GM23338 (cell line): ENCODE measurements at regions not wholly inside any gene's neighbourhood (a gene's known extent, or its start where the extent isn't known, plus 50 kb on each side); places are given as distances from the start of the nearest gene placed in this dataset.

Experiments
- CTCF ChIP-seq, 2 experiments: fragments of 200-600 bp in 1 of 2; sonication (generic) in 1 of 2; conservative IDR thresholded peaks; 2 replicates each; pipeline versions ENCODE4 v1.5.1 to v1.6.1; 2016 to 2017; ENCODE audit warnings: antibody characterized with exemption in 2 of 2, low read depth in 2 of 2, mild to moderate bottlenecking in 2 of 2, moderate library complexity in 1 of 2
- EZH2 ChIP-seq: fragments of 200-600 bp; sonication (generic); IDR thresholded peaks from one replicate; pipeline ENCODE4 v1.8.0; 2017; ENCODE audit warnings: antibody characterized with exemption, mild to moderate bottlenecking, low read depth; ENCODE audit not compliant: unreplicated experiment
- EZH2phosphoT487 ChIP-seq: fragments of 200-600 bp; sonication (generic); IDR thresholded peaks from one replicate; pipeline ENCODE4 v1.8.1; 2018; ENCODE audit warnings: antibody characterized with exemption; ENCODE audit not compliant: unreplicated experiment
- JUNB ChIP-seq: IDR thresholded peaks from one replicate; pipeline ENCODE4 v1.6.1; 2016; ENCODE audit warnings: antibody characterized with exemption; ENCODE audit not compliant: unreplicated experiment
- NANOG ChIP-seq: IDR thresholded peaks from 2 replicates; pipeline ENCODE4 v1.6.1; 2016; ENCODE audit warnings: antibody characterized with exemption, borderline replicate concordance
- POLR2AphosphoS5 ChIP-seq: IDR thresholded peaks from 2 replicates; pipeline ENCODE4 v1.6.1; 2016; ENCODE audit warnings: antibody characterized with exemption, low read depth
- ZNF331 ChIP-seq: fragments of 250-450 bp; sonication (Bioruptor Pico); IDR thresholded peaks from 2 replicates; pipeline ENCODE4 v1.5.0; 2020; ENCODE audit warnings: low read depth, mild to moderate bottlenecking, moderate library complexity
- TF ChIP-seq, protein P1 (sequence below): IDR thresholded peaks from 2 replicates; pipeline ENCODE4 v1.6.1; 2016; ENCODE audit warnings: antibody characterized with exemption
- TF ChIP-seq, protein P2 (sequence below): IDR thresholded peaks from one replicate; pipeline ENCODE4 v1.6.1; 2018; ENCODE audit warnings: antibody characterized with exemption; ENCODE audit not compliant: unreplicated experiment

DNA sequence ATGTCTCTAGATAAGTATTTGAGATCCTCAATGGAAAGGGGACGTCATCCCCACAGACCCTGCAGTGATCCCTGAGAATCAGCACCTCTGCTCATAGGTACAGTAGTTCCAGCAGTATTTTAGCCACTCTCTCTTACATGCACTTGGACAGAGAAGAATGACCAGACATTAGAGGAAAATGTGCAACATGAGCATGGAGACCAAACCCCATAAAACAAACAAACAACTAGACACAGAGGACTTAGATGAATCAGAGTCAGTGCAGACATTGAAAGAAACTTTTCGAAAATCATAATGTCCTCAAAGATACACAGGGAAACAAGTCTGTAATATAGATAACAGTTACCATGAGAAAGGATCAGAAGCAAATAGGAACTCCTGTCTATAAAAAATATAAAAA is 108.2 kb downstream of the LYPLAL1 start:
- TF ChIP-seq CTCF (conservative IDR thresholded peaks at IDR 0.05; ENCODE audit: low read depth in 2 of 2) (no peak), POLR2AphosphoS5 (no peak), JUNB (no peak), EZH2phosphoT487 (no peak), EZH2 (no peak), ZNF331 (CRISPR knock-in tag) (no peak), NANOG (no peak)
- TF ChIP-seq, protein P1, sequence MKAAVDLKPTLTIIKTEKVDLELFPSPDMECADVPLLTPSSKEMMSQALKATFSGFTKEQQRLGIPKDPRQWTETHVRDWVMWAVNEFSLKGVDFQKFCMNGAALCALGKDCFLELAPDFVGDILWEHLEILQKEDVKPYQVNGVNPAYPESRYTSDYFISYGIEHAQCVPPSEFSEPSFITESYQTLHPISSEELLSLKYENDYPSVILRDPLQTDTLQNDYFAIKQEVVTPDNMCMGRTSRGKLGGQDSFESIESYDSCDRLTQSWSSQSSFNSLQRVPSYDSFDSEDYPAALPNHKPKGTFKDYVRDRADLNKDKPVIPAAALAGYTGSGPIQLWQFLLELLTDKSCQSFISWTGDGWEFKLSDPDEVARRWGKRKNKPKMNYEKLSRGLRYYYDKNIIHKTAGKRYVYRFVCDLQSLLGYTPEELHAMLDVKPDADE, result no peak
- TF ChIP-seq, protein P2, sequence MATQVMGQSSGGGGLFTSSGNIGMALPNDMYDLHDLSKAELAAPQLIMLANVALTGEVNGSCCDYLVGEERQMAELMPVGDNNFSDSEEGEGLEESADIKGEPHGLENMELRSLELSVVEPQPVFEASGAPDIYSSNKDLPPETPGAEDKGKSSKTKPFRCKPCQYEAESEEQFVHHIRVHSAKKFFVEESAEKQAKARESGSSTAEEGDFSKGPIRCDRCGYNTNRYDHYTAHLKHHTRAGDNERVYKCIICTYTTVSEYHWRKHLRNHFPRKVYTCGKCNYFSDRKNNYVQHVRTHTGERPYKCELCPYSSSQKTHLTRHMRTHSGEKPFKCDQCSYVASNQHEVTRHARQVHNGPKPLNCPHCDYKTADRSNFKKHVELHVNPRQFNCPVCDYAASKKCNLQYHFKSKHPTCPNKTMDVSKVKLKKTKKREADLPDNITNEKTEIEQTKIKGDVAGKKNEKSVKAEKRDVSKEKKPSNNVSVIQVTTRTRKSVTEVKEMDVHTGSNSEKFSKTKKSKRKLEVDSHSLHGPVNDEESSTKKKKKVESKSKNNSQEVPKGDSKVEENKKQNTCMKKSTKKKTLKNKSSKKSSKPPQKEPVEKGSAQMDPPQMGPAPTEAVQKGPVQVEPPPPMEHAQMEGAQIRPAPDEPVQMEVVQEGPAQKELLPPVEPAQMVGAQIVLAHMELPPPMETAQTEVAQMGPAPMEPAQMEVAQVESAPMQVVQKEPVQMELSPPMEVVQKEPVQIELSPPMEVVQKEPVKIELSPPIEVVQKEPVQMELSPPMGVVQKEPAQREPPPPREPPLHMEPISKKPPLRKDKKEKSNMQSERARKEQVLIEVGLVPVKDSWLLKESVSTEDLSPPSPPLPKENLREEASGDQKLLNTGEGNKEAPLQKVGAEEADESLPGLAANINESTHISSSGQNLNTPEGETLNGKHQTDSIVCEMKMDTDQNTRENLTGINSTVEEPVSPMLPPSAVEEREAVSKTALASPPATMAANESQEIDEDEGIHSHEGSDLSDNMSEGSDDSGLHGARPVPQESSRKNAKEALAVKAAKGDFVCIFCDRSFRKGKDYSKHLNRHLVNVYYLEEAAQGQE, result no peak
